ENCODE measurements at regions not wholly inside any gene's neighbourhood (a gene's known extent, or its start where the extent isn't known, plus 50 kb on each side); places are given as distances from the start of the nearest gene placed in this dataset.
A peak's percentile ranks its signal among the peaks of the same experiment; 100 is the strongest.

GRCh38 chr2:207351171-207351570, 178.6 kb upstream of the CREB1 start:
- DNase-seq (ENCODE audit: low spot score): no peak
- in situ Hi-C loops (cut with MboI; ENCODE audit: low pct_unique_long_range_greater_than_20kb, low sequenced_read_pairs, unreplicated experiment): no loop called here
- TF ChIP-seq CTCF (IDR thresholded peaks at IDR 0.05; ENCODE audit: extremely low read depth, insufficient read depth, missing control alignments): no peak

- DNase-seq (ENCODE audit: low spot score): peak; percentile 19
- TF ChIP-seq CTCF (IDR thresholded peaks at IDR 0.05; ENCODE audit: extremely low read depth, insufficient read depth, missing control alignments): peak; percentile 14
- in situ Hi-C loops (cut with MboI; ENCODE audit: low pct_unique_long_range_greater_than_20kb, low sequenced_read_pairs, unreplicated experiment): no loop called here
Observed at GRCh38 chr2:207352978-207353671, 176.6 kb upstream of the CREB1 start.

GRCh38 chr2:207353836-207354235, 175.9 kb upstream of the CREB1 start:
- no peak for TF ChIP-seq CTCF (IDR thresholded peaks at IDR 0.05; ENCODE audit: extremely low read depth, insufficient read depth, missing control alignments)
- in situ Hi-C loops (cut with MboI; ENCODE audit: low pct_unique_long_range_greater_than_20kb, low sequenced_read_pairs, unreplicated experiment): no loop called here
- DNase-seq (ENCODE audit: low spot score): no peak

- no peak for TF ChIP-seq CTCF (IDR thresholded peaks at IDR 0.05; ENCODE audit: extremely low read depth, insufficient read depth, missing control alignments)
- in situ Hi-C loops (cut with MboI; ENCODE audit: low pct_unique_long_range_greater_than_20kb, low sequenced_read_pairs, unreplicated experiment): no loop called here
- no peak for DNase-seq (ENCODE audit: low spot score)
Observed at GRCh38 chr2:207354462-207354861, 175.3 kb upstream of the CREB1 start.

- DNase-seq (ENCODE audit: low spot score): no peak
- no peak for TF ChIP-seq CTCF (IDR thresholded peaks at IDR 0.05; ENCODE audit: extremely low read depth, insufficient read depth, missing control alignments)
- in situ Hi-C loops (cut with MboI; ENCODE audit: low pct_unique_long_range_greater_than_20kb, low sequenced_read_pairs, unreplicated experiment): no loop called here
Observed at GRCh38 chr2:207356567-207356966, 173.2 kb upstream of the CREB1 start.

- DNase-seq (ENCODE audit: low spot score): no peak
- TF ChIP-seq CTCF (IDR thresholded peaks at IDR 0.05; ENCODE audit: extremely low read depth, insufficient read depth, missing control alignments): no peak
- in situ Hi-C loops (cut with MboI; ENCODE audit: low pct_unique_long_range_greater_than_20kb, low sequenced_read_pairs, unreplicated experiment): no loop called here
Observed at GRCh38 chr2:207357216-207357615, 172.5 kb upstream of the CREB1 start.
